Activated B cell treated with CpG ODN at 0.5 μM for 24 hours (primary cell): ENCODE measurements at regions not wholly inside any gene's neighbourhood (a gene's known extent, or its start where the extent isn't known, plus 50 kb on each side); places are given as distances from the start of the nearest gene placed in this dataset.

ENCODE experiments used
- ATAC-seq: fragments of 200-7000 bp; cut with Tn5 transposase; one replicate; pipeline ENCODE4 v1.10.0; 2021; ENCODE audit warnings: low read depth, mild to moderate bottlenecking, moderate library complexity
- CTCF ChIA-PET: fragments of 350-600 bp; sonication (Branson Sonifier 250); formaldehyde crosslinking; loops from one replicate; lab custom pipeline; 2021; ENCODE audit warnings: antibody characterized with exemption; lab: Charles Lee
- POLR2A ChIA-PET: fragments of 350-600 bp; sonication (Branson Sonifier 250); formaldehyde crosslinking; loops from one replicate; lab custom pipeline; 2021; ENCODE audit warnings: antibody characterized with exemption; lab: Charles Lee
- DNase-seq: peaks from one replicate; pipeline ENCODE4 v3.0.0; 2022
- H3K27ac Mint-ChIP-seq: one replicate; pipeline ENCODE4 v1.8.0; 2020; ENCODE audit warnings: mixed read lengths
- H3K27me3 Mint-ChIP-seq: one replicate; pipeline ENCODE4 v1.8.0; 2021; ENCODE audit warnings: mixed read lengths
- H3K36me3 Mint-ChIP-seq: one replicate; pipeline ENCODE4 v1.8.0; 2021; ENCODE audit warnings: low read depth, mixed read lengths
- H3K4me1 Mint-ChIP-seq: one replicate; pipeline ENCODE4 v1.8.0; 2021; ENCODE audit warnings: mixed read lengths
- H3K4me3 Mint-ChIP-seq: one replicate; pipeline ENCODE4 v1.8.0; 2020; ENCODE audit warnings: mild to moderate bottlenecking, mixed read lengths
- H3K9me3 Mint-ChIP-seq: one replicate; pipeline ENCODE4 v1.8.0; 2020; ENCODE audit warnings: mixed read lengths
- CTCF ChIP-seq: fragments of 200-600 bp; IDR thresholded peaks from one replicate; pipeline ENCODE4 v1.8.0; 2022; ENCODE audit warnings: antibody characterized with exemption, mild to moderate bottlenecking
- intact Hi-C: fragments of 100-400 bp; cut with micrococcal nuclease; formaldehyde crosslinking; loops from one replicate; pipeline ENCODE4 v1.15.1; 2024

- Mint-ChIP-seq H3K36me3 (no peaks in the 10 kb centered on the region), H3K9me3 (no peaks in the 10 kb centered on the region), H3K27me3 (no peaks in the 10 kb centered on the region), H3K27ac (no peak overlapping the region), H3K4me1 (no peaks in the 10 kb centered on the region), H3K4me3 (no peak overlapping the region)
- intact Hi-C loops = no loop called here
- TF ChIP-seq CTCF = no peak
- ChIA-PET POLR2A (no interaction called here), CTCF (no interaction called here)
- no peak for DNase-seq
- ATAC-seq = no peak
Observed at GRCh38 chr2:164143183-164143930, 407.5 kb upstream of the FIGN start.

- Mint-ChIP-seq H3K36me3 (no peaks in the 10 kb centered on the region), H3K27me3 (no peaks in the 10 kb centered on the region), H3K9me3 (no peaks in the 10 kb centered on the region), H3K4me1 (no peaks in the 10 kb centered on the region), H3K4me3 (no peak overlapping the region), H3K27ac (no peak overlapping the region)
- CTCF ChIA-PET = no interaction called here
- POLR2A ChIA-PET = no interaction called here
- DNase-seq (no peak), ATAC-seq (no peak)
- no peak for TF ChIP-seq CTCF
- intact Hi-C loops = no loop called here
Observed at GRCh38 chr2:164142755-164143154, 406.9 kb upstream of the FIGN start.

- POLR2A ChIA-PET = no interaction called here
Observed at GRCh38 chr2:164141271-164141670, 405.5 kb upstream of the FIGN start.

GRCh38 chr2:164138750-164139149 lies 402.9 kb upstream of the FIGN start:
- H3K4me3 Mint-ChIP-seq = no peak overlapping the region
- H3K27me3 Mint-ChIP-seq = no peaks in the 10 kb centered on the region
- ChIA-PET POLR2A (no interaction called here), CTCF (no interaction called here)
- TF ChIP-seq CTCF = no peak
- no peak overlapping the region for H3K27ac Mint-ChIP-seq
- H3K9me3 Mint-ChIP-seq = no peaks in the 10 kb centered on the region
- intact Hi-C loops = no loop called here
- ATAC-seq (no peak), DNase-seq (no peak)
- no peaks in the 10 kb centered on the region for H3K36me3 Mint-ChIP-seq
- H3K4me1 Mint-ChIP-seq = no peaks in the 10 kb centered on the region

More at GRCh38 chr2:164141271-164141670, 405.5 kb upstream of the FIGN start:
- H3K4me1 Mint-ChIP-seq = no peaks in the 10 kb centered on the region
- no peak for TF ChIP-seq CTCF
- no peak overlapping the region for H3K4me3 Mint-ChIP-seq
- CTCF ChIA-PET = no interaction called here
- no peaks in the 10 kb centered on the region for H3K36me3 Mint-ChIP-seq
- intact Hi-C loops = no loop called here
- no peak for ATAC-seq
- no peak overlapping the region for H3K27ac Mint-ChIP-seq
- H3K9me3 Mint-ChIP-seq = no peaks in the 10 kb centered on the region
- no peaks in the 10 kb centered on the region for H3K27me3 Mint-ChIP-seq
- DNase-seq = no peak

GRCh38 chr2:164134336-164134735 lies 398.5 kb upstream of the FIGN start:
- ATAC-seq (no peak), DNase-seq (no peak)
- Mint-ChIP-seq H3K9me3 (no peaks in the 10 kb centered on the region), H3K27me3 (no peaks in the 10 kb centered on the region), H3K36me3 (no peaks in the 10 kb centered on the region), H3K27ac (no peak overlapping the region), H3K4me1 (no peaks in the 10 kb centered on the region), H3K4me3 (no peak overlapping the region)
- CTCF ChIA-PET = no interaction called here
- no peak for TF ChIP-seq CTCF
- intact Hi-C loops = no loop called here
- POLR2A ChIA-PET = no interaction called here
